ENCODE measurements at regions not wholly inside any gene's neighbourhood (a gene's known extent, or its start where the extent isn't known, plus 50 kb on each side); places are given as distances from the start of the nearest gene placed in this dataset.

DNA sequence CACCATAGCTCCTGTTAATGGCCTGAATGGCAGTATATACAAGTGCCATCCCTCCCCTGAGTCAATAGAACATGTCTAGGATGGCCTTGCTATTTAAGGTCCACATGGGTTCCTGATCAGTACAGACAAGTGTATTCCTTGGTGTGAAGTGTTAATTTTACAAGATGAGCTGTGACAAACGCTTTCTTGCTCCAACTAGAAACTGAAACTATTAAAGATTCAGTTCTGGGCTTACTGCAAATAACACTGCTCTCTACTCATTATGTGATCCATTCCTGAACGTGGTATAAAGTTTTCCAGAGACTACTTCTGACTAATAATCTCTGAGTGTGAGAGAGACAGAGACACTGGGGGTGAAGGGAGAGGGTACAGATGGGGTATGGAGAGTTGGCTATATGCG, 198.0 kb upstream of the FBXL4 start:
- TF ChIP-seq FOXJ3 (CRISPR knock-in tag; IDR thresholded peaks at IDR 0.05) = no peak
- TF ChIP-seq, protein P1, sequence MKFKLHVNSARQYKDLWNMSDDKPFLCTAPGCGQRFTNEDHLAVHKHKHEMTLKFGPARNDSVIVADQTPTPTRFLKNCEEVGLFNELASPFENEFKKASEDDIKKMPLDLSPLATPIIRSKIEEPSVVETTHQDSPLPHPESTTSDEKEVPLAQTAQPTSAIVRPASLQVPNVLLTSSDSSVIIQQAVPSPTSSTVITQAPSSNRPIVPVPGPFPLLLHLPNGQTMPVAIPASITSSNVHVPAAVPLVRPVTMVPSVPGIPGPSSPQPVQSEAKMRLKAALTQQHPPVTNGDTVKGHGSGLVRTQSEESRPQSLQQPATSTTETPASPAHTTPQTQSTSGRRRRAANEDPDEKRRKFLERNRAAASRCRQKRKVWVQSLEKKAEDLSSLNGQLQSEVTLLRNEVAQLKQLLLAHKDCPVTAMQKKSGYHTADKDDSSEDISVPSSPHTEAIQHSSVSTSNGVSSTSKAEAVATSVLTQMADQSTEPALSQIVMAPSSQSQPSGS (CRISPR knock-in tag; IDR thresholded peaks at IDR 0.05) = no peak
- no peak for TF ChIP-seq ZNF274 (IDR thresholded peaks at IDR 0.05; ENCODE audit: borderline replicate concordance, low read depth, low read length)
- TF ChIP-seq, protein P2, sequence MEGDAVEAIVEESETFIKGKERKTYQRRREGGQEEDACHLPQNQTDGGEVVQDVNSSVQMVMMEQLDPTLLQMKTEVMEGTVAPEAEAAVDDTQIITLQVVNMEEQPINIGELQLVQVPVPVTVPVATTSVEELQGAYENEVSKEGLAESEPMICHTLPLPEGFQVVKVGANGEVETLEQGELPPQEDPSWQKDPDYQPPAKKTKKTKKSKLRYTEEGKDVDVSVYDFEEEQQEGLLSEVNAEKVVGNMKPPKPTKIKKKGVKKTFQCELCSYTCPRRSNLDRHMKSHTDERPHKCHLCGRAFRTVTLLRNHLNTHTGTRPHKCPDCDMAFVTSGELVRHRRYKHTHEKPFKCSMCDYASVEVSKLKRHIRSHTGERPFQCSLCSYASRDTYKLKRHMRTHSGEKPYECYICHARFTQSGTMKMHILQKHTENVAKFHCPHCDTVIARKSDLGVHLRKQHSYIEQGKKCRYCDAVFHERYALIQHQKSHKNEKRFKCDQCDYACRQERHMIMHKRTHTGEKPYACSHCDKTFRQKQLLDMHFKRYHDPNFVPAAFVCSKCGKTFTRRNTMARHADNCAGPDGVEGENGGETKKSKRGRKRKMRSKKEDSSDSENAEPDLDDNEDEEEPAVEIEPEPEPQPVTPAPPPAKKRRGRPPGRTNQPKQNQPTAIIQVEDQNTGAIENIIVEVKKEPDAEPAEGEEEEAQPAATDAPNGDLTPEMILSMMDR (IDR thresholded peaks at IDR 0.05 in 2 of 3, conservative IDR thresholded peaks at IDR 0.05 in 1 of 3; ENCODE audit: insufficient read depth in 2 of 3, low read depth in 1 of 3, low read length in 3 of 3) = no peak

Measured in K562 (cell line).